ENCODE measurements at regions not wholly inside any gene's neighbourhood (a gene's known extent, or its start where the extent isn't known, plus 50 kb on each side); places are given as distances from the start of the nearest gene placed in this dataset.

GRCh38 chr5:133783481-133783880 is 171.1 kb upstream of the FSTL4 start:
- TF ChIP-seq, protein P1, sequence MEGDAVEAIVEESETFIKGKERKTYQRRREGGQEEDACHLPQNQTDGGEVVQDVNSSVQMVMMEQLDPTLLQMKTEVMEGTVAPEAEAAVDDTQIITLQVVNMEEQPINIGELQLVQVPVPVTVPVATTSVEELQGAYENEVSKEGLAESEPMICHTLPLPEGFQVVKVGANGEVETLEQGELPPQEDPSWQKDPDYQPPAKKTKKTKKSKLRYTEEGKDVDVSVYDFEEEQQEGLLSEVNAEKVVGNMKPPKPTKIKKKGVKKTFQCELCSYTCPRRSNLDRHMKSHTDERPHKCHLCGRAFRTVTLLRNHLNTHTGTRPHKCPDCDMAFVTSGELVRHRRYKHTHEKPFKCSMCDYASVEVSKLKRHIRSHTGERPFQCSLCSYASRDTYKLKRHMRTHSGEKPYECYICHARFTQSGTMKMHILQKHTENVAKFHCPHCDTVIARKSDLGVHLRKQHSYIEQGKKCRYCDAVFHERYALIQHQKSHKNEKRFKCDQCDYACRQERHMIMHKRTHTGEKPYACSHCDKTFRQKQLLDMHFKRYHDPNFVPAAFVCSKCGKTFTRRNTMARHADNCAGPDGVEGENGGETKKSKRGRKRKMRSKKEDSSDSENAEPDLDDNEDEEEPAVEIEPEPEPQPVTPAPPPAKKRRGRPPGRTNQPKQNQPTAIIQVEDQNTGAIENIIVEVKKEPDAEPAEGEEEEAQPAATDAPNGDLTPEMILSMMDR (IDR thresholded peaks at IDR 0.05): no peak
- no peak for TF ChIP-seq ZFX (IDR thresholded peaks at IDR 0.05; ENCODE audit: borderline replicate concordance)
